ENCODE measurements at regions not wholly inside any gene's neighbourhood (a gene's known extent, or its start where the extent isn't known, plus 50 kb on each side); places are given as distances from the start of the nearest gene placed in this dataset.
A peak's percentile ranks its signal among the peaks of the same experiment; 100 is the strongest.

DNA sequence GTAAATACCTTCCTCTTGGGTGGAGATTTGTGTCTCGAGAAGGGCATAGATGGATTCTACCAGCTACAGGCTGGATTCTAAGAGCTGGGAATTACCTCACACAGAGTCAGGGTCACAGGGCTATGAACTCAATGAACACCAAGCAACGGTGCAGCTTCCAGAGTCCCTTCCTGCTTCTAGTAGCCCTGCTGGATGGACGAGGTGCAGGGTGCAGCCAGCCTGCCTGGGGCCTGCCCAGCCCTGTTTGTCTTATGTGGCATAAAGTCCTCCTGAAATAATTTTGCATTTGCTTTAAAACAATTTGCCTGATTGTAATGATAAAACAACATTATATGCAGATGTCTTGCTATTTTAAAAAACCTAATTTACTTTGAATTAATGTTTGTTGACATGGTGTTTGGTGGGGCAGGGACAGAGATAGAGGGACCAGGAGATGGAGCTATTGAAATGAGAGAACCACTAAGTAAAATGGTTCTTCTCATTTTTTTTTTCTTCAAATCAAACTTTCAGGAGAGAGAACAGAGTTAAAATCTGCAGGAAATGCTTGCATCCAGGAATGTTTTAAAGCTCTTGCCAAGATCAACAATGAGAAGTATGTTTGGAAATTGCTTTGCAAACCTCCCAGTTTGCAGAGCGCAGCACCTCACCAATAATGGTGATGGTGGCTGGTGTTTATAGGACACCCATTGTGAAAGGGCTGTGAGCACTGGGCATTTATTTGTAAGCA is 305.4 kb upstream of the PODXL start:
- no peaks in the 10 kb centered on the region for H3K79me2 ChIP-seq (ENCODE audit: insufficient read depth, low read length)
- peaks cover 5% of the 10 kb centered on the region for H3K27me3 ChIP-seq (ENCODE audit: insufficient read depth, low read length)
- DNase-seq (ENCODE audit: insufficient read length, low spot score, missing footprints), result no peak
- H3K4me1 ChIP-seq (ENCODE audit: insufficient read depth, low read length), result peaks cover 5% of the 10 kb centered on the region
- TF ChIP-seq, protein P1, sequence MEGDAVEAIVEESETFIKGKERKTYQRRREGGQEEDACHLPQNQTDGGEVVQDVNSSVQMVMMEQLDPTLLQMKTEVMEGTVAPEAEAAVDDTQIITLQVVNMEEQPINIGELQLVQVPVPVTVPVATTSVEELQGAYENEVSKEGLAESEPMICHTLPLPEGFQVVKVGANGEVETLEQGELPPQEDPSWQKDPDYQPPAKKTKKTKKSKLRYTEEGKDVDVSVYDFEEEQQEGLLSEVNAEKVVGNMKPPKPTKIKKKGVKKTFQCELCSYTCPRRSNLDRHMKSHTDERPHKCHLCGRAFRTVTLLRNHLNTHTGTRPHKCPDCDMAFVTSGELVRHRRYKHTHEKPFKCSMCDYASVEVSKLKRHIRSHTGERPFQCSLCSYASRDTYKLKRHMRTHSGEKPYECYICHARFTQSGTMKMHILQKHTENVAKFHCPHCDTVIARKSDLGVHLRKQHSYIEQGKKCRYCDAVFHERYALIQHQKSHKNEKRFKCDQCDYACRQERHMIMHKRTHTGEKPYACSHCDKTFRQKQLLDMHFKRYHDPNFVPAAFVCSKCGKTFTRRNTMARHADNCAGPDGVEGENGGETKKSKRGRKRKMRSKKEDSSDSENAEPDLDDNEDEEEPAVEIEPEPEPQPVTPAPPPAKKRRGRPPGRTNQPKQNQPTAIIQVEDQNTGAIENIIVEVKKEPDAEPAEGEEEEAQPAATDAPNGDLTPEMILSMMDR (IDR thresholded peaks at IDR 0.05; ENCODE audit: extremely low read depth, low read depth, low read length), result peak; percentile 9
- H3K9me3 ChIP-seq (ENCODE audit: low read depth, low read length), result no peaks in the 10 kb centered on the region
- H4K20me1 ChIP-seq (ENCODE audit: insufficient read depth, low read length), result no peaks in the 10 kb centered on the region
- no peaks in the 10 kb centered on the region for H3K36me3 ChIP-seq (ENCODE audit: insufficient read depth, low read length)
- H2AFZ ChIP-seq (ENCODE audit: low read length), result no peak overlapping the region
- H3K27ac ChIP-seq (ENCODE audit: low read depth, low read length), result no peak overlapping the region
- H3K4me3 ChIP-seq (ENCODE audit: insufficient read depth, low read length), result no peak overlapping the region
- no peak overlapping the region for H3K4me2 ChIP-seq (ENCODE audit: insufficient read depth, low read length)

DNA sequence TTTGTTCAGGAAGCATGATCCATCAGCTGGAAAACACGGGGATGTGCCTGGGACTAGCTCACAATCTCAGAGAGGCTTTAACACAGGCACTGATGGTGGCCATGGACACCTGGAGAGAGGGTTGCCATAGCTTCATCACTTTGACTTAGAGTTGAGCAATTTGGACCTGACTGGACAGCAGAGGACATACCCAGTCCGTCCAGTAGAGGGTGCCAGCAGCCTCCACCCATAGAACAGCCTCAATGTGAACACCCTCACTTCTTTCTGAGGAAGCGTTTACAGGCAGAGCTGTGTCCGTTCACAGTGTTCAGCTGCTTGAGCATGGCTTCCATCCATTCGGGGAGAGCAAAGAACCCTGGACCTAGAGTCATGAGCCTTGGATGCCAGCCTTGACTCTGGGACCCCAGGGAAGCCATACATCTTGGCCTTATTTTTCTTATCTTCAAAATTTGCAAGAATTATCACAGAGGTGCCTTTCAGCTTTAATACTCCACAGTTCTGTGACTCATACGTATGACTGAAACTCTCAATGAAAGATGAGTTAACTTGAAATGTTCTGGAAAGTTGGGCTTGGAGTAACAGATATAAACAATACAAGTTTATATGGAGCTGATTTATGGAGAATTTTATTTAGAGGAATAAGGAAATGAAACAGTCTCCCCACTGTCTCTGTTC is 302.9 kb upstream of the PODXL start:
- H4K20me1 ChIP-seq (ENCODE audit: insufficient read depth, low read length), result no peaks in the 10 kb centered on the region
- H3K27ac ChIP-seq (ENCODE audit: low read depth, low read length), result no peak overlapping the region
- no peaks in the 10 kb centered on the region for H3K36me3 ChIP-seq (ENCODE audit: insufficient read depth, low read length)
- no peaks in the 10 kb centered on the region for H3K79me2 ChIP-seq (ENCODE audit: insufficient read depth, low read length)
- H3K4me1 ChIP-seq (ENCODE audit: insufficient read depth, low read length), result peaks cover 5% of the 10 kb centered on the region
- peak overlapping the region; percentile 75 for H3K4me2 ChIP-seq (ENCODE audit: insufficient read depth, low read length)
- TF ChIP-seq, protein P1 (IDR thresholded peaks at IDR 0.05; ENCODE audit: extremely low read depth, low read depth, low read length), result peak; percentile 99
- H3K27me3 ChIP-seq (ENCODE audit: insufficient read depth, low read length), result peaks cover 11% of the 10 kb centered on the region
- H3K9me3 ChIP-seq (ENCODE audit: low read depth, low read length), result peaks cover 2% of the 10 kb centered on the region
- H2AFZ ChIP-seq (ENCODE audit: low read length), result peak overlapping the region; percentile 82
- DNase-seq (ENCODE audit: insufficient read length, low spot score, missing footprints), result peak; percentile 87
- H3K4me3 ChIP-seq (ENCODE audit: insufficient read depth, low read length), result peak overlapping the region; percentile 49

DNA sequence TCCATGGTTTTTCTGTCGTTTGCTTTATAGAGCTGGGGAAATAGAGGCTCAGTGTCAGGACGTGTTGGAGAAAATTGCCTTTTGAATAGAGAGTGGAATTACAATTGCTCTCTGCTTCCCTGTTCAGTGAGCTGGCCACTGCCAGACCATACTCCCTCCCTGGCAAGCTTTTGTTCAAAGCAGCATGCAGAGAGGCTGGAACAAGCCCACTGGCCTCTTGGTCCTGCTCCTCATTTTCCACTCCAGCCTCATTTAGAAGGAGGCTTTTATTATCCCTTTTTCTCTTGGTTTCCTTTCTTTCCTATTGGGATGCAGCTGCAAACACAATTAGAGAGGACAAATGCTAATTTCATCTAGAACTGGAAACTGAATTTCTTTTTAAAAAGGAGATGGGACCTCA is 302.2 kb upstream of the PODXL start:
- Histone ChIP-seq H3K79me2 (ENCODE audit: insufficient read depth, low read length) (no peaks in the 10 kb centered on the region), H3K27ac (ENCODE audit: low read depth, low read length) (no peak overlapping the region), H3K36me3 (ENCODE audit: insufficient read depth, low read length) (no peaks in the 10 kb centered on the region), H3K9me3 (ENCODE audit: low read depth, low read length) (peaks cover 2% of the 10 kb centered on the region), H3K4me1 (ENCODE audit: insufficient read depth, low read length) (peaks cover 5% of the 10 kb centered on the region), H3K4me2 (ENCODE audit: insufficient read depth, low read length) (no peak overlapping the region), H2AFZ (ENCODE audit: low read length) (no peak overlapping the region), H3K4me3 (ENCODE audit: insufficient read depth, low read length) (no peak overlapping the region), H4K20me1 (ENCODE audit: insufficient read depth, low read length) (no peaks in the 10 kb centered on the region), H3K27me3 (ENCODE audit: insufficient read depth, low read length) (peaks cover 11% of the 10 kb centered on the region)
- TF ChIP-seq, protein P1 (IDR thresholded peaks at IDR 0.05; ENCODE audit: extremely low read depth, low read depth, low read length), result no peak
- DNase-seq (ENCODE audit: insufficient read length, low spot score, missing footprints), result no peak

DNA sequence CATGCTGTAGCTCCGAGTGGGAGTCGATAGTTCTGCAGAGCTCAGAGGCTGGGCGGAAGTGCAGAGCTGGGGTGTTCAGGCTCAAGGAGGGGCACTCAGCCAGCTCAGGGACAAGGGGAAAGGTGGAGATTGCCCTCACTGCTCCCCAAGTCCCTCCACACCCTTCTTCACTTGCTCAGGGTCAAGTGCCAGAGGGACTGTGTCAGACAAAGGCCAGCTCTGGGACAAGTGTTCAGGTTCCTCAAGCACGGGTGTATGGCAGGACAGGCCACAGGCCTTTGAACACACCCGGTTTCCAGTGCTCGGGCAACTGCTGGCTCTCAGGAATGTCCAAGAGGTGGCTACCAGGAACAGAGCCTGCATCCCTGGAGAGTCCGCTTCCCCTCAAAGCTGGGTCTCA is 293.0 kb upstream of the PODXL start:
- H3K27me3 ChIP-seq (ENCODE audit: insufficient read depth, low read length), result peaks cover 12% of the 10 kb centered on the region
- no peak overlapping the region for H3K27ac ChIP-seq (ENCODE audit: low read depth, low read length)

More for the DNA sequence above, 293.0 kb upstream of the PODXL start:
- DNase-seq (ENCODE audit: insufficient read length, low spot score, missing footprints), result no peak
- Histone ChIP-seq H3K36me3 (ENCODE audit: insufficient read depth, low read length) (no peaks in the 10 kb centered on the region), H3K4me1 (ENCODE audit: insufficient read depth, low read length) (no peaks in the 10 kb centered on the region), H3K79me2 (ENCODE audit: insufficient read depth, low read length) (no peaks in the 10 kb centered on the region), H3K4me2 (ENCODE audit: insufficient read depth, low read length) (no peak overlapping the region), H3K4me3 (ENCODE audit: insufficient read depth, low read length) (no peak overlapping the region), H2AFZ (ENCODE audit: low read length) (no peak overlapping the region), H3K9me3 (ENCODE audit: low read depth, low read length) (peaks cover 1% of the 10 kb centered on the region), H4K20me1 (ENCODE audit: insufficient read depth, low read length) (no peaks in the 10 kb centered on the region)
- TF ChIP-seq, protein P1 (IDR thresholded peaks at IDR 0.05; ENCODE audit: extremely low read depth, low read depth, low read length), result no peak

Measured in osteoblast (primary cell).